ENCODE measurements at regions not wholly inside any gene's neighbourhood (a gene's known extent, or its start where the extent isn't known, plus 50 kb on each side); places are given as distances from the start of the nearest gene placed in this dataset.

GRCh38 chr9:7346144-7346543 is 453.4 kb downstream of the DMAC1 start:
- no peak for ATAC-seq
- TF ChIP-seq, protein P1, sequence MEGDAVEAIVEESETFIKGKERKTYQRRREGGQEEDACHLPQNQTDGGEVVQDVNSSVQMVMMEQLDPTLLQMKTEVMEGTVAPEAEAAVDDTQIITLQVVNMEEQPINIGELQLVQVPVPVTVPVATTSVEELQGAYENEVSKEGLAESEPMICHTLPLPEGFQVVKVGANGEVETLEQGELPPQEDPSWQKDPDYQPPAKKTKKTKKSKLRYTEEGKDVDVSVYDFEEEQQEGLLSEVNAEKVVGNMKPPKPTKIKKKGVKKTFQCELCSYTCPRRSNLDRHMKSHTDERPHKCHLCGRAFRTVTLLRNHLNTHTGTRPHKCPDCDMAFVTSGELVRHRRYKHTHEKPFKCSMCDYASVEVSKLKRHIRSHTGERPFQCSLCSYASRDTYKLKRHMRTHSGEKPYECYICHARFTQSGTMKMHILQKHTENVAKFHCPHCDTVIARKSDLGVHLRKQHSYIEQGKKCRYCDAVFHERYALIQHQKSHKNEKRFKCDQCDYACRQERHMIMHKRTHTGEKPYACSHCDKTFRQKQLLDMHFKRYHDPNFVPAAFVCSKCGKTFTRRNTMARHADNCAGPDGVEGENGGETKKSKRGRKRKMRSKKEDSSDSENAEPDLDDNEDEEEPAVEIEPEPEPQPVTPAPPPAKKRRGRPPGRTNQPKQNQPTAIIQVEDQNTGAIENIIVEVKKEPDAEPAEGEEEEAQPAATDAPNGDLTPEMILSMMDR (IDR thresholded peaks at IDR 0.05): no peak
- peaks cover 0 to 8% of the 10 kb centered on the region in 2 donors for H3K9me3 ChIP-seq
- H3K36me3 ChIP-seq: no peaks in the 10 kb centered on the region
- intact Hi-C loops (cut with DNase I): no loop called here
- DNase-seq: no peak
- no peak overlapping the region for H3K4me3 ChIP-seq
- H3K4me1 ChIP-seq: no peaks in the 10 kb centered on the region
- no peaks in the 10 kb centered on the region for H3K27me3 ChIP-seq
- no peak overlapping the region for H3K27ac ChIP-seq

- Histone ChIP-seq H3K27me3 (no peaks in the 10 kb centered on the region), H3K4me1 (no peaks in the 10 kb centered on the region), H3K27ac (no peak overlapping the region), H3K4me3 (no peak overlapping the region), H3K36me3 (no peaks in the 10 kb centered on the region), H3K9me3 (no peaks in the 10 kb centered on the region)
- no peak for DNase-seq
- intact Hi-C loops (cut with DNase I): no loop called here
- ATAC-seq: no peak
- TF ChIP-seq, protein P1 (IDR thresholded peaks at IDR 0.05): no peak
Observed at GRCh38 chr9:7342736-7343135, 456.8 kb downstream of the DMAC1 start.

- ATAC-seq (no peak), DNase-seq (peak in 1 of 4 donors; percentile 36)
- TF ChIP-seq, protein P1 (IDR thresholded peaks at IDR 0.05): no peak
- Histone ChIP-seq H3K4me3 (no peak overlapping the region), H3K27me3 (no peaks in the 10 kb centered on the region), H3K4me1 (no peaks in the 10 kb centered on the region), H3K27ac (no peak overlapping the region), H3K36me3 (no peaks in the 10 kb centered on the region), H3K9me3 (no peaks in the 10 kb centered on the region)
- intact Hi-C loops (cut with DNase I): no loop called here
Observed at GRCh38 chr9:7342229-7342628, 457.3 kb downstream of the DMAC1 start.

GRCh38 chr9:7341571-7341970 is 458.0 kb downstream of the DMAC1 start:
- DNase-seq: no peak
- Histone ChIP-seq H3K4me1 (no peaks in the 10 kb centered on the region), H3K27ac (no peak overlapping the region), H3K36me3 (no peaks in the 10 kb centered on the region), H3K9me3 (no peaks in the 10 kb centered on the region), H3K4me3 (no peak overlapping the region), H3K27me3 (no peaks in the 10 kb centered on the region)
- TF ChIP-seq, protein P1 (IDR thresholded peaks at IDR 0.05): no peak
- ATAC-seq: no peak
- intact Hi-C loops (cut with DNase I): no loop called here

DNA sequence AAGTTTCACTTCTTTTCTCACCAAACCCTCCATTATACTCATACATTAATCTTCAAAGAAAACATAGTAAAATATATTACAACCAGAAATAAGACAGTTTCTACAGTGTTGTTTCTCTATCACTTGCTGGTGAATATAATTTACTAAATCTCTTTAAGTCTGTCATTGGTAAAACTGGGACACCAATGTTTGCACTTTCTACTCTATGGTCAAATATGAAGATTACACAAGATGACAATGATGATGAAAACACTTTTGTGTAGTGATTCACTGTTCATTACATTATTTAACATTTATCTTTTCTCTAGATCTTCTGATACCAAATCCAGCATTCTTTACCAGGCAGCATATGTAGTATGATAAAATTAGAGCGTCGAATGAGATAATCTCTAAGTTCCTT is 459.1 kb downstream of the DMAC1 start:
- ATAC-seq: no peak
- intact Hi-C loops (cut with DNase I): no loop called here

More for the DNA sequence above, 459.1 kb downstream of the DMAC1 start:
- no peak overlapping the region for H3K4me3 ChIP-seq
- H3K27me3 ChIP-seq: no peaks in the 10 kb centered on the region
- DNase-seq: no peak
- H3K36me3 ChIP-seq: no peaks in the 10 kb centered on the region
- no peaks in the 10 kb centered on the region for H3K4me1 ChIP-seq
- TF ChIP-seq, protein P1 (IDR thresholded peaks at IDR 0.05): no peak
- H3K27ac ChIP-seq: no peak overlapping the region
- H3K9me3 ChIP-seq: no peaks in the 10 kb centered on the region

Measured in left lung (tissue), 4 donors.